GM12891 (cell line): ENCODE measurements at regions not wholly inside any gene's neighbourhood (a gene's known extent, or its start where the extent isn't known, plus 50 kb on each side); places are given as distances from the start of the nearest gene placed in this dataset.
"Not testable (repeated sequence)": the region's sequence is repeated elsewhere in the genome, so short reads cannot be mapped to it uniquely, and the experiment has no call there.

Source experiments
- PAX5 ChIP-seq: IDR thresholded peaks from 2 replicates; pipeline ENCODE4 v1.6.1; 2011; ENCODE audit warnings: low read length, moderate library complexity, mild to moderate bottlenecking; ENCODE audit not compliant: insufficient read depth, severe bottlenecking
- POLR2A ChIP-seq: IDR thresholded peaks from 2 replicates; pipeline ENCODE4 v1.6.1; 2011; ENCODE audit warnings: low read depth, low read length, control low read depth
- POLR2AphosphoS5 ChIP-seq: IDR thresholded peaks from 2 replicates; pipeline ENCODE4 v1.6.1; 2011; ENCODE audit warnings: low read depth, low read length, control low read depth
- POU2F2 ChIP-seq: IDR thresholded peaks from 2 replicates; pipeline ENCODE4 v1.6.1; 2011; ENCODE audit warnings: low read depth, mild to moderate bottlenecking, control low read depth, low read length, moderate library complexity
- TAF1 ChIP-seq: IDR thresholded peaks from 2 replicates; pipeline ENCODE4 v1.6.1; 2011; ENCODE audit warnings: low read depth, low read length, control low read depth

GRCh38 chr15:24300804-24301368 lies 374.7 kb upstream of the NPAP1 start:
- TF ChIP-seq POLR2A, TAF1, POLR2AphosphoS5, POU2F2, PAX5: not testable (repeated sequence)
